GM21423 (cell line): ENCODE measurements at regions not wholly inside any gene's neighbourhood (a gene's known extent, or its start where the extent isn't known, plus 50 kb on each side); places are given as distances from the start of the nearest gene placed in this dataset.
"Not testable (repeated sequence)": the region's sequence is repeated elsewhere in the genome, so short reads cannot be mapped to it uniquely, and the experiment has no call there.

Experiments used
- ATAC-seq: cut with Tn5 transposase; IDR thresholded peaks from one replicate; pipeline ENCODE4 v1.9.1; 2021; ENCODE audit warnings: mild to moderate bottlenecking, moderate library complexity; ENCODE audit not compliant: unreplicated experiment

- ATAC-seq, result no peak
Observed at GRCh38 chr10:118963933-118964332, 65.6 kb upstream of the NANOS1 start.

GRCh38 chr10:118964476-118964875, 65.0 kb upstream of the NANOS1 start:
- ATAC-seq, result not testable (repeated sequence)

DNA sequence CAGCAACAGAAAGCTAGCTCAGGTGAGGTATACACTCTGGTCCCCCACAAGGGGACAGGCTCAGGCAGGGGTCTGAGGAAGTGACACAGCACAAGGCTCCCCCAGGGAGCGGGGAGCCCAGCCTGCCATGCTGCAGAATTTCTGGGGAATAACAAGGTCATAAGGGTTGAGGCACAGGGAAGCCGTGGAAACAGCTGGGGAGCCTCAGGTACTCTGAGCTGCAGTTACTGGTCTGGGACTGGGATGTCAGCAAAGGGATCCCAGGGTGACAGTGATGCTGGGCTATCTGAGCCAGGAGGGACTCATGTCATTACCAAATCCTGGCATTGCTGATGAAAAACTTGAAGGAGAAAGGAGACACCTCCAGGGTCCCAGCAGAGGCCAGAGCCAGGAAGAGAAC, 64.4 kb upstream of the NANOS1 start:
- ATAC-seq, result no peak

- ATAC-seq, result no peak
Observed at GRCh38 chr10:118965645-118966044, 63.9 kb upstream of the NANOS1 start.

GRCh38 chr10:118966076-118966849, 63.3 kb upstream of the NANOS1 start:
- ATAC-seq, result no peak

DNA sequence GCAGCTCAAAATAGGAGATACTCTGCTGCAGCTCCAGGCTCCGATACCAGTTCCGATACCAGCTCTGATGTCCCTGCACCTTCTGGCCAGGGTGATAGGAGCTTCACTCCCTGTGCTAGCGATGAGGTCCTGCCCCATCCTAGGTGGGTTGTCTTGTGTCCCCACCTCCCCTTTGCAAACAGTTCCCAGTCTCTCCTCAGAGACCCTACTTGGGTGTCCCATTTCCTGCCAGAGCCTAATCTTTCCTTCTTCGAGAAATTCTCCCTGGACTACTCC, 62.7 kb upstream of the NANOS1 start:
- no peak for ATAC-seq

GRCh38 chr10:118967160-118967559, 62.4 kb upstream of the NANOS1 start:
- ATAC-seq, result no peak

- ATAC-seq, result no peak
Observed at GRCh38 chr10:118968060-118968459, 61.5 kb upstream of the NANOS1 start.

DNA sequence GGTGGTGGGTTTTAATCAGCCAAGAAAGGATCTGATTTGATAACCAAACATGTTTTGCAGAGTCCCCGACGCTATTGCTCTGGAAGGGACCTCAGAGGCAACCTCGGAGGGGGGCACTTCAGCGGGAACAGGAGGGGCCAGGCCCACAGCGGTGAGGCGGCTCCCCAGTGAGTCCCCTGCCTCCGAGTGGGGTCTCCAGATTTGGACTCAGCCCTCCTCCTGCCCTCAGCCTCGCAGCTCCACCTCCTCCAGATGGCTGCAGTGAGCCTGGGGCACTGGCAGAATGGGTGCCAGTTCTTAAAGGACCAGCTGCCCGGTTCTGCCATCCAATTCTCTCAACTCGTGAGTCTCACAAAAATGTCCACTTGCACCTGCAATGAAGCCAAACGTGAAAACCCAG, 61.0 kb upstream of the NANOS1 start:
- no peak for ATAC-seq

DNA sequence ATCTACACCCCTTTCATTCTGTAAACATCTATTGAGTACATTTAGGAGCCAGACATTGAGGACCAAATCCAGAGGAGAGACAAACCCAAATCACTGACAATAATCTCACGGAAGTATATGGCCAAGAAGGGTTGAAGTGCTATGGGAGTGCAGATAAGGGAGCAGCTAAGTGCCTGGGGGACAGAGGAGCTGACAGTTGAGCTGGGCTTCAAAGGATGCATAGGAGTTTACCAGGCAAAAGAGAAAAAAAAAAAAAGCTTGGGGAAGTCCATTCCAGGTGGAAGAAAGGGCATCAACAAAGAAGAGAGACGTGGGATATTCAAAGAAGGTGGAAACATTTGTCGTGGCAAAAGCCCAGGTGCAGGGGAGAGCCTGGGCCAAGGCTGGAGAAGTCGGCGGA, 60.5 kb upstream of the NANOS1 start:
- ATAC-seq, result no peak

GRCh38 chr10:118970770-118971169, 58.7 kb upstream of the NANOS1 start:
- ATAC-seq, result no peak

DNA sequence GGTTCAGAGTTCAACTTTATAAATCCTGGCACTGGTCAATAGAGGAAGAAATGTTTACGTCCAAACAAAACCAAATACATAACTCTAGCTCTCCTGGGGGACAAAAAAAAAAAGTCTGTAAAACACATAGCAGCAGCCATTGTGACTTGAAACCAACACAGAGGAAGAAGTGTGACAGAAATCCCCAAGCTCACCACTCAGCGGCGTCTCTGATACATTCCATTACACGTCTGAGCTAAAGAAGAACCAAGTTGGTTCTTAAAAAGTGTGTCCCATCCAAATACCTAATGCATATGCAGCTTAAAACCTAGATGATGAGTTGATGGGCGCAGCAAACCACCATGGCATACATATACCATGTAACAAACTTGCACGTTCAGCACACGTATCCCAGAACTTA, 58.3 kb upstream of the NANOS1 start:
- no peak for ATAC-seq

DNA sequence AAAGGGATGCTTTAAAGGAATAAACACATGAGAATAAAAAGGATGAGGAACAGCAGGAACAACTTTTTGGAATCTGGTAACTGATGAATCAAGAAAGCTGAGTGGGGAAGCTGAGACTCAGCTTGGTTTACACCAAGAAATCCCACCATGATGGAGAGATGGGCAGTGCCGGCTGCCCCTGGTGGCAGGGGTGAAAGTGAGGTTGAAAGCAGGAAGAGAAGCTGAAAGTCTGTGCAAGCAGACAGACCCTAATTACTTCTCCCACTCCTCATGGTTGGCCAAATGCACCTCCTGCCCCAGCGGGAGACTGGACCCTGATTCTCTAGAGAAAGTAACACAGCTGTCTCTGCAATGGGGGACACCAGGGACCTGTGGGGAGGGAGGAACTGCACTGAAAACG, 57.6 kb upstream of the NANOS1 start:
- no peak for ATAC-seq

- ATAC-seq, result no peak
Observed at GRCh38 chr10:118973744-118974143, 55.8 kb upstream of the NANOS1 start.

GRCh38 chr10:118974951-118975350, 54.6 kb upstream of the NANOS1 start:
- ATAC-seq, result no peak

DNA sequence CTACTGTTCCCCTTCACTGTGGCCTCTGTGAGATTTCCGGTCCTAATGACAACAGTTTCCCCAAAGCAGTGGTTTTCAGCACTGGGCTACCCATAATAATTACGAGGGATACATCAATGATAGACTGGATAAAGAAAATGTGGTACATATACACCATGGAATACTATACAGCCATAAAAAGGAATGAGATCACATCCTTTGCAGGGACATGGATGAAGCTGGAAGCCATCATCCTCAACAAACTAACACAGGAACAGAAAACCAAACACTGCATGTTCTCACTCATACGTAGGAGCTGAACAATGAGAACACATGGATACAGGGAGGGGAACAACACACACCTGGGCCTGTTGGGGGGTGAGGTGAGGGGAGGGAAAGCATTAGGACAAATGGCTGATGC, 53.3 kb upstream of the NANOS1 start:
- not testable (repeated sequence) for ATAC-seq

GRCh38 chr10:118977022-118977599, 52.4 kb upstream of the NANOS1 start:
- no peak for ATAC-seq

DNA sequence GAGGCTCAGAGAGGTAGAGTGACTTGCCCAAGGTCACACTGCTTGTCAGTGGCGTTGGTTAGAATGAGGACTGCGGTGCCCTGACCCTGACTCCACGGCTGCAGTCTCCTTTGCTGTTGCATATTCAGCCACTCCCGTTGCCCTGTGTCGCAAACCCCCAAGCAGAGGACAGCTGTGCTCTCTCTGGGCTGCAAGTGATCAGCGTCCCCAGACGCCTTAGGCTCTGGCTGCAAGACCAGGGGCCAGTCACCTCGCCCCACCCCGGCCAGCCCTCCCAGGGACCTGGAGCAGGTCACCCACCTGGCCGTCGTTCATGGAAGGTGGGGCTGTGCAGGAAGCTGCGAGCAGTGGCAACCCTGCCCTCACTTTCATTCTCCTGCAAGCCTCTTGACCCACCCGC, 51.7 kb upstream of the NANOS1 start:
- no peak for ATAC-seq

DNA sequence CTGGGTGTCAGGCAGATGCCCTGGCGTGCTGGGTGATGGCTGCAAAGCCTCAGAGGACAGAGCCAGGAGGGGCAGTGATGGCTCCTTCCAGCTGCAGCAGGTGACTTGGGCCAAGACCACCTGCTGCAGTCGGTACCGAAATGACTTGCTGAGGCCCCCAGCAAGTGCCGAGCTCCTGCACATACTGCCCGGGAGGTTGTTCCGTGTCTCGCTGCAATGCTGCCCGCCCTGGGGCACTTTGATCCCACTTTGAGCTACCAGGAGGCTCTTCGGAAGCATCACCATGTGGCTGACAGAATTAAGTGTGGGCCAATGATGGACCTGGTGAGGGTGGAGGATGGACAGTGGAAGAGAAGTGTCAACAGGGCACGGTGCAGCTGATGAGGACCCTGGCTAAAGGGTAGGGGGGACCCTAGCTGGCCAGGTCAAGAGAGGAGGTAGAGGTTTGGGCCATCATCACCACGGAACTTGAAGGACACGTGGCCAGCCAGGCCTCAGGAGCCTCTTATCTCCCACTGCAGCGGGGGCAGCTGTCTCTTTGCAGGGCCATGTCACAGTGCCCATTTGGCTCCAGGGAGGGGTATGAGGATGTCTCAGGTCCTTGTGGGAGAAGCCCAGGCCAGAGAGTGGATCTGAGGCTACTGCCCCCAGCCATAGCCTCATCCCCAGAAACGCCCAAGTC, 51.1 kb upstream of the NANOS1 start:
- ATAC-seq, result no peak

DNA sequence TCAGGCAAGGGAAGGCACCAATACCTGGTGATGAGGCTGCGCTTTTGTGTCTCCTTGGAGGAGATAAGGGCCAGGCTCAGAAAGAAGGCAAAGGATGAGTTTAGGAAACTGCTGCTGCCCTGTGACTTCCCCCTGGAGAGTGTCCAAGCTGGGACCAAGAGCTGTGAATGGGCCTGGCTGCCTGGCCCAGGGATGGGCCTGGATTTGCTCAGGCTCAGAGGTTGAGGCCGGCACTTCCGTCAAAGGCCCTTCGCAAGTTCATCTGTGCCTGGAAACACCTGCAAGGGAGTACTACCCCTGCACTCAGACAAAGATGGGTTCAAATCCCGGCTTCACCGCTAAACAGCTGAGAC, 50.5 kb upstream of the NANOS1 start:
- no peak for ATAC-seq

DNA sequence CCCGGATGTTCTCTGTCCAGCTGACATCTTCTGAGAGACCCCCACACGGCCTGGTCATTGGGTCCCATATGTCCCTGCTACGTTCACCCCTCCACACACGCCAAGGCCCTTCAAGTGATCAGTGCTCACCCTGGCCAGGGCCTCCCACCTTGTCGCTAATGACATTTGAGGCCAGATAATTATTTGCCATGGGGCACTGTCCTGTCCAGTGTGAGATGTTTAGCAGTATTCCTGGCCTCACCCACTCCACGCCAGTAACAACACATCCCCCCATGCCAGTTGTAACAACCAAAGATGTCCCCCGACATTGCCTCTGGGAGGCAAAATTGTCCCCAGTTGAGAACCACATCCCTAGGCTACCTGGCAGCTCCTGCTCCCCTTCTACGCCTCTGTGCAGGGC, 49.9 kb upstream of the NANOS1 start:
- ATAC-seq, result no peak
